NCI-H748 treated with DMSO at 0.1 percent for 48 hours (cell line): ENCODE measurements at regions not wholly inside any gene's neighbourhood (a gene's known extent, or its start where the extent isn't known, plus 50 kb on each side); places are given as distances from the start of the nearest gene placed in this dataset.
"Not testable (repeated sequence)": the region's sequence is repeated elsewhere in the genome, so short reads cannot be mapped to it uniquely, and the experiment has no call there.

Experiments
- DNase-seq: peaks from one replicate; lab custom pipeline; 2025; lab: John Stamatoyannopoulos, UW

- DNase-seq = no peak
These were observed 50.8 kb upstream of the MBOAT1 start for GRCh38 chr6:20263059-20263458.

- no peak for DNase-seq
These were observed 53.6 kb upstream of the MBOAT1 start for GRCh38 chr6:20265842-20266241.

GRCh38 chr6:20266851-20267608 lies 54.8 kb upstream of the MBOAT1 start:
- no peak for DNase-seq

- DNase-seq = no peak
These were observed 56.9 kb upstream of the MBOAT1 start for GRCh38 chr6:20269181-20269580.

GRCh38 chr6:20271818-20272217 lies 59.5 kb upstream of the MBOAT1 start:
- DNase-seq = no peak

- no peak for DNase-seq
These were observed 61.9 kb upstream of the MBOAT1 start for GRCh38 chr6:20274137-20274536.

GRCh38 chr6:20275837-20276236 lies 63.6 kb upstream of the MBOAT1 start:
- DNase-seq = not testable (repeated sequence)

GRCh38 chr6:20277724-20278123 lies 65.5 kb upstream of the MBOAT1 start:
- not testable (repeated sequence) for DNase-seq

- DNase-seq = no peak
These were observed 66.8 kb upstream of the MBOAT1 start for GRCh38 chr6:20279051-20279450.

- DNase-seq = no peak
These were observed 67.5 kb upstream of the MBOAT1 start for GRCh38 chr6:20279608-20280287.

GRCh38 chr6:20280288-20280621 lies 68.0 kb upstream of the MBOAT1 start:
- DNase-seq = no peak

GRCh38 chr6:20284672-20285071 lies 72.4 kb upstream of the MBOAT1 start:
- DNase-seq = no peak

- no peak for DNase-seq
These were observed 74.8 kb upstream of the MBOAT1 start for GRCh38 chr6:20286968-20287565.

GRCh38 chr6:20291764-20292580 lies 79.7 kb upstream of the MBOAT1 start:
- DNase-seq = peak; percentile 88

GRCh38 chr6:20292905-20293304 lies 80.6 kb upstream of the MBOAT1 start:
- DNase-seq = no peak

- DNase-seq = no peak
These were observed 89.0 kb upstream of the MBOAT1 start for GRCh38 chr6:20301256-20301655.

- DNase-seq = no peak
These were observed 89.9 kb upstream of the MBOAT1 start for GRCh38 chr6:20302168-20302567.

- no peak for DNase-seq
These were observed 90.5 kb upstream of the MBOAT1 start for GRCh38 chr6:20302702-20303251.

GRCh38 chr6:20306491-20306890 lies 94.2 kb upstream of the MBOAT1 start:
- DNase-seq = no peak

- no peak for DNase-seq
These were observed 92.5 kb upstream of the E2F3 start for GRCh38 chr6:20309186-20309585.

GRCh38 chr6:20310185-20310584 lies 91.5 kb upstream of the E2F3 start:
- DNase-seq = no peak

- no peak for DNase-seq
These were observed 89.1 kb upstream of the E2F3 start for GRCh38 chr6:20312606-20313005.
